Ascending aorta (tissue), 2 donors: ENCODE measurements at regions not wholly inside any gene's neighbourhood (a gene's known extent, or its start where the extent isn't known, plus 50 kb on each side); places are given as distances from the start of the nearest gene placed in this dataset.

Experiments used
- DNase-seq, 2 donors: peaks; one replicate each; pipeline ENCODE4 v3.0.0-alpha.2; 2019; ENCODE audit warnings: low spot score in 2 of 2
- H3K27ac ChIP-seq, 2 donors: fragments of 200-600 bp; sonication (generic); one replicate each; pipeline ENCODE4 v1.5.1; 2016 to 2017; ENCODE audit warnings: mild to moderate bottlenecking in 1 of 2
- H3K27me3 ChIP-seq: fragments of 200-600 bp; sonication (generic); one replicate; pipeline ENCODE4 v1.5.1; 2017
- H3K36me3 ChIP-seq, 2 donors: fragments of 200-600 bp; sonication (generic); one replicate each; pipeline ENCODE4 v1.5.1; 2016
- H3K4me1 ChIP-seq, 2 donors: fragments of 200-600 bp; sonication (generic); one replicate each; pipeline ENCODE4 v1.5.1; 2016 to 2017; ENCODE audit warnings: mild to moderate bottlenecking in 1 of 2
- H3K4me3 ChIP-seq, 2 donors: fragments of 200-600 bp; sonication (generic); one replicate each; pipeline ENCODE4 v1.5.1; 2016 to 2017; ENCODE audit warnings: mild to moderate bottlenecking in 1 of 2
- H3K9me3 ChIP-seq, 2 donors: fragments of 200-600 bp; sonication (generic); one replicate each; pipeline ENCODE4 v1.5.1; 2016
- CTCF ChIP-seq, 3 experiments: fragments of 200-600 bp in 2 of 3; fragments of 450-650 bp in 1 of 3; sonication (generic) in 2 of 3; IDR thresholded peaks; one replicate each; pipeline ENCODE4 v1.5.1; 2016 to 2019; ENCODE audit warnings: antibody characterized with exemption in 3 of 3, mild to moderate bottlenecking in 1 of 3, moderate library complexity in 1 of 3
- intact Hi-C: fragments of 100-400 bp; cut with DNase I; formaldehyde crosslinking; loops from one replicate; pipeline ENCODE4 v1.15.1; 2023

- Histone ChIP-seq H3K9me3 (no peaks in the 10 kb centered on the region), H3K27ac (no peak overlapping the region), H3K4me3 (no peak overlapping the region), H3K27me3 (no peaks in the 10 kb centered on the region), H3K4me1 (no peaks in the 10 kb centered on the region), H3K36me3 (no peaks in the 10 kb centered on the region)
- DNase-seq, result no peak
- intact Hi-C loops, result no loop called here
- no peak for TF ChIP-seq CTCF (IDR thresholded peaks at IDR 0.05)
These were observed 554.4 kb downstream of the IGSF11 start for GRCh38 chr3:118480101-118480860.

- Histone ChIP-seq H3K4me3 (no peak overlapping the region), H3K36me3 (no peaks in the 10 kb centered on the region), H3K9me3 (no peaks in the 10 kb centered on the region), H3K27ac (no peak overlapping the region), H3K27me3 (no peaks in the 10 kb centered on the region), H3K4me1 (no peaks in the 10 kb centered on the region)
- no peak for DNase-seq
- intact Hi-C loops, result no loop called here
- TF ChIP-seq CTCF (IDR thresholded peaks at IDR 0.05), result no peak
These were observed 549.0 kb downstream of the IGSF11 start for GRCh38 chr3:118485693-118486092.

- Histone ChIP-seq H3K27ac (no peak overlapping the region), H3K4me1 (no peaks in the 10 kb centered on the region), H3K27me3 (no peaks in the 10 kb centered on the region), H3K4me3 (no peak overlapping the region), H3K36me3 (no peaks in the 10 kb centered on the region), H3K9me3 (no peaks in the 10 kb centered on the region)
- intact Hi-C loops, result no loop called here
- TF ChIP-seq CTCF (IDR thresholded peaks at IDR 0.05), result no peak
- no peak for DNase-seq
These were observed 546.9 kb downstream of the IGSF11 start for GRCh38 chr3:118487734-118488133.

- no peak for DNase-seq
- Histone ChIP-seq H3K36me3 (no peaks in the 10 kb centered on the region), H3K4me3 (no peak overlapping the region), H3K27ac (no peak overlapping the region), H3K27me3 (no peaks in the 10 kb centered on the region), H3K4me1 (no peaks in the 10 kb centered on the region), H3K9me3 (no peaks in the 10 kb centered on the region)
- intact Hi-C loops, result no loop called here
- no peak for TF ChIP-seq CTCF (IDR thresholded peaks at IDR 0.05)
These were observed 545.9 kb downstream of the IGSF11 start for GRCh38 chr3:118488732-118489131.

GRCh38 chr3:118495206-118495605 is 539.4 kb downstream of the IGSF11 start:
- TF ChIP-seq CTCF (IDR thresholded peaks at IDR 0.05), result no peak
- Histone ChIP-seq H3K4me1 (no peaks in the 10 kb centered on the region), H3K27me3 (no peaks in the 10 kb centered on the region), H3K27ac (no peak overlapping the region), H3K36me3 (no peaks in the 10 kb centered on the region), H3K9me3 (no peaks in the 10 kb centered on the region), H3K4me3 (no peak overlapping the region)
- intact Hi-C loops, result no loop called here
- DNase-seq, result no peak

GRCh38 chr3:118497274-118497673 is 537.4 kb downstream of the IGSF11 start:
- intact Hi-C loops, result no loop called here
- no peaks in the 10 kb centered on the region for H3K36me3 ChIP-seq
- TF ChIP-seq CTCF (IDR thresholded peaks at IDR 0.05), result no peak

More at GRCh38 chr3:118497274-118497673, 537.4 kb downstream of the IGSF11 start:
- H3K9me3 ChIP-seq, result no peaks in the 10 kb centered on the region
- no peaks in the 10 kb centered on the region for H3K27me3 ChIP-seq
- no peak overlapping the region for H3K27ac ChIP-seq
- no peak for DNase-seq
- no peaks in the 10 kb centered on the region for H3K4me1 ChIP-seq
- H3K4me3 ChIP-seq, result no peak overlapping the region
